ENCODE measurements at regions not wholly inside any gene's neighbourhood (a gene's known extent, or its start where the extent isn't known, plus 50 kb on each side); places are given as distances from the start of the nearest gene placed in this dataset.

GRCh38 chrX:30504309-30504708 is 73.3 kb downstream of the TASL start:
- DNase-seq, result peak; percentile 9

DNA sequence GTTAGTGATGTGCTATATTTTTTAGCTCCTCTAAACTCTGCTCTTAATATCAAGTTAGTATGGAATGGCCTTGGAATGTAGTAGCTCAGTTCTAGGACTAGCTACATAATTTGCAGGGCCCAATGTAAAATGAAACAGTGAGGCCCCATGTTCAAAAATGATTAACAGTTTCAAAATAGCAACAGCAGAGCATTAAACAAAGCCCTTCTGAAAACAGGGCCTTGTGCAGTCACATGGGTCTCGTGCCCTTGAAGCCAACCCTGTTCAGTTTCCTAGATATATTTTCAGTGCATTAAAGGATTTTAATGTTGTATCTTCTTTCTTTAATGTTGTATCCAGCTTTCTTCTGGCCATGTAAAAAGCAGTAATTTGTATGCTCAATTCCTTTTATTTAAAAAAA is 82.1 kb downstream of the TASL start:
- DNase-seq, result no peak

- DNase-seq, result no peak
Measured at GRCh38 chrX:30493348-30493747, 84.2 kb downstream of the TASL start.

GRCh38 chrX:30489323-30489722 is 88.2 kb downstream of the TASL start:
- DNase-seq, result no peak

- DNase-seq, result peak; percentile 24
Measured at GRCh38 chrX:30488092-30488491, 89.5 kb downstream of the TASL start.

DNA sequence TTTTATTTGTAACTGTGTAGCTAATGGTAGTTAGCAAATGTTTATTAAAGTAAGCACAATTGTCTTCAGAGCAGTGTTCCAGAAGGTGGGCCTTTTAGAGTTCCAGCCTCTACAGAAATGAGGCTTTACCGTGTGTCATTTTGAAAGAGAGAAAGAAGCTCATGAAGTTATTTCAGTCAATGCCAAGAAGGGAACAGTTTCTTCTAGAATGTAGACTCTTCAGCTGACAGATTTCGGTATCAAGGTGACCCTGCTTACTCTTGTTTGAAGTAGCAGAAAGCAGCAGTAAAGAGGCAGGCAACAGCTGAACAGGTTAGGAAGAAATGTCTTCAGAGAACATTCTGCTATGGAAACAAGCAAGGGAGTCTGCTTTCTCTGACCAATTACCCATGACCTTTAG is 93.6 kb downstream of the TASL start:
- no peak for DNase-seq

DNA sequence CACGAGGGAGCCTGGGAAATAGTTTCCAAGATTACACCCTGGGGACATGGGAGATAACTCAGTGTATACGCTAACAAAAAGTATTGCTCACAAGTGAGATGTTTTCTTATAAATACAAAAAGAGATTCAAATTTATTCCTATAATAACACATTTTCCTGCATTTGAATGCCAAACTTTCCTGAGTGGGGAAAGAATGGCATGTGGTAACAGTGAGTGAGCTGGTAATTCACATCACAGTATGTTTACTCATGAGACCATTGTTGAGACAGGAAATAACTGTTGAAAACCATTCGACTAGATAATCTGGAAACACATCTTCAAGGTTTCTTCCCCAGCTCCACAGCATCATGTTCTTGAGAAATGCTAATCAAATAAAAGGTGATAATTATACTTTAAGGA is 109.1 kb downstream of the TASL start:
- DNase-seq, result peak; percentile 2
